Heart left ventricle (tissue), 13 donors: ENCODE measurements at regions not wholly inside any gene's neighbourhood (a gene's known extent, or its start where the extent isn't known, plus 50 kb on each side); places are given as distances from the start of the nearest gene placed in this dataset.

Source experiments
- CTCF ChIP-seq, 12 donors: fragments of 200-600 bp; sonication (generic) in 4 of 12; IDR thresholded peaks; one replicate each; pipeline versions ENCODE4 v1.5.0 to v1.8.0; 2018 to 2022; ENCODE audit warnings: antibody characterized with exemption in 12 of 12, mild to moderate bottlenecking in 5 of 12
- POLR2A ChIP-seq, 2 donors: fragments of 450-650 bp; IDR thresholded peaks; one replicate each; pipeline ENCODE4 v1.6.1; 2017; ENCODE audit warnings: antibody characterized with exemption in 2 of 2, mild to moderate bottlenecking in 2 of 2, moderate library complexity in 2 of 2
- donor health status: ischemic (EF 13 %, LVEDD 7.1; RV severe dilation, severe dysfunction).
- donor health status: DM: no; HTN: yes; CAD: no.
- donor health status: DM: no; HTN: no; CAD: no.
- donor health status: ischemic (EF 25% LVEDD 6.9; RV normal size, moderate dysfunction).
- donor health status: ischemic (EF 25% LVEDD 5.7; RV mildly dilated, moderate dysfunction).
- donor health status: ischemic (EF 35%, LVEDD 5.7; RV mildly dilated, moderate dysfunction).
- donor health status: nonischemic (EF 11% LVEDD 7.7; RV severe dilation, severe dysfunction).
- donor health status: DM: yes; HTN: yes; CAD: no.
- donor health status: PGD.
- donor health status: ischemic (EF 29% LVEDD 5.4; RV normal size, mild dysfunction).
- donor health status: nonischemic (EF 23%, LVEDD 6.1; RV moderate dilation, normal function).

GRCh38 chr6:132084811-132085509, 133.8 kb upstream of the CCN2 start:
- no peak for TF ChIP-seq CTCF (IDR thresholded peaks at IDR 0.05)
- TF ChIP-seq POLR2A (IDR thresholded peaks at IDR 0.05), result no peak
